Vagina (tissue), 2 donors: ENCODE measurements at regions not wholly inside any gene's neighbourhood (a gene's known extent, or its start where the extent isn't known, plus 50 kb on each side); places are given as distances from the start of the nearest gene placed in this dataset.

Source experiments
- DNase-seq, 2 donors: peaks; one replicate each; pipeline ENCODE4 v3.0.0-alpha.2; 2017; ENCODE audit errors: extremely low spot score in 2 of 2
- H3K27ac ChIP-seq: fragments of 200-600 bp; sonication (generic); one replicate; pipeline ENCODE4 v1.5.1; 2019
- H3K27me3 ChIP-seq: fragments of 200-600 bp; sonication (generic); one replicate; pipeline ENCODE4 v1.5.1; 2019
- H3K36me3 ChIP-seq, 2 donors: fragments of 200-600 bp; sonication (generic); one replicate each; pipeline ENCODE4 v1.5.1; 2017 to 2019
- H3K4me1 ChIP-seq: fragments of 200-600 bp; sonication (generic); one replicate; pipeline ENCODE4 v1.5.1; 2019
- H3K4me3 ChIP-seq, 2 donors: fragments of 200-600 bp; sonication (generic); 1 replicate in 1 of 2; 2 replicates in 1 of 2; pipeline ENCODE4 v1.5.1; 2016 to 2019
- H3K9me3 ChIP-seq: fragments of 200-600 bp; sonication (generic); one replicate; pipeline ENCODE4 v1.5.1; 2019
- POLR2A ChIP-seq, 2 donors: fragments of 450-650 bp; IDR thresholded peaks; one replicate each; pipeline ENCODE4 v1.6.1; 2017; ENCODE audit warnings: antibody characterized with exemption in 2 of 2, mild to moderate bottlenecking in 2 of 2, moderate library complexity in 2 of 2
- POLR2AphosphoS5 ChIP-seq, 2 donors: sonication (generic); formaldehyde crosslinking; IDR thresholded peaks; one replicate each; pipeline ENCODE4 v1.9.0; 2017; ENCODE audit warnings: antibody characterized with exemption in 2 of 2, mild to moderate bottlenecking in 2 of 2, low read depth in 1 of 2; ENCODE audit not compliant: insufficient read depth in 1 of 2
- intact Hi-C: fragments of 100-400 bp; cut with DNase I; formaldehyde crosslinking; loops from one replicate; pipeline ENCODE4 v1.15.1; 2023
- TF ChIP-seq, protein P1 (sequence below), 3 experiments: fragments of 450-650 bp in 2 of 3; fragments of 200-600 bp in 1 of 3; sonication (generic) in 1 of 3; IDR thresholded peaks; one replicate each; pipeline ENCODE4 v1.5.1; 2017 to 2019; ENCODE audit warnings: antibody characterized with exemption in 3 of 3, mild to moderate bottlenecking in 2 of 3, moderate library complexity in 2 of 3

DNA sequence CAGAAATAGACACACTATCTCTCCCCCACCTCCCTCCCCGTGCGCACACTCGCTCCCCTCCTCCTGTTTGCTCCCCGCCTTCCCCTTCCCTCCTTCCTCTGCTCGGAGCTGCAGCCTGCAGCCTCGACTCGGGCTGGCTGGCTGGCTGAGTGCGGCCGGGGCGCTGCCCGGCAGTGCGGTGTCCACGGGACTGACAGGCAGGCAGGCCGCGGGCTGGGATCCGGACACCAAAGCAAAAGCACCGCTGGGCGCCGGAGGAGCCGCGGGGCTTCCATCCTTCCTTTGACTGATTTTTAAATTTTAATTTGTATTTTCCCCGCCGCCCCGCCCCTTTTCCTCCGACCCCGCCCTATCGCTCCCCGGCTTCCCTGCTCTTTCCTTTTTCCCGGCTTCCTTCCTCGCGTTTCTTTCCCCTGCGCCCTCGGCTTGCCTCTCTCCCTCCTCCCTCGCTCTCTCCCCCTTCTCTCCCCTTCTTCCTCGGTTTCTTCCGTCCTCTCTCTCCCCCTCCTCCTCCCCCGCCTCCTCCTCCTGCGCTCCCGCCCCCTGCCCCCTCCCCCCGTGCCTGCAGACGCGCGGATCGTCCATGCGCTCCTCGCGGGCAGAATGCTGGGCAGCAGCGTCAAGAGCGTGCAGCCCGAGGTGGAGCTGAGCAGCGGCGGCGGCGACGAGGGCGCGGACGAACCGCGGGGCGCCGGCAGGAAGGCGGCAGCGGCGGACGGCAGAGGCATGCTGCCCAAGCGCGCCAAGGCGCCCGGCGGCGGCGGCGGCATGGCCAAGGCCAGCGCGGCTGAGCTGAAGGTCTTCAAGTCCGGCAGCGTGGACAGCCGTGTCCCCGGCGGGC is 109.4 kb downstream of the NAV1 start:
- Histone ChIP-seq H3K27me3 (no peaks in the 10 kb centered on the region), H3K27ac (peak overlapping the region; percentile 85), H3K4me3 (peak overlapping the region; percentile 59 to 60), H3K4me1 (peaks cover 48% of the 10 kb centered on the region), H3K36me3 (no peaks in the 10 kb centered on the region), H3K9me3 (no peaks in the 10 kb centered on the region)
- intact Hi-C loops = no loop called here
- DNase-seq = no peak
- peak in 1 of 2 donors; percentile 27 for TF ChIP-seq POLR2AphosphoS5 (IDR thresholded peaks at IDR 0.05; ENCODE audit: insufficient read depth in 1 of 2, low read depth in 1 of 2)
- TF ChIP-seq, protein P1, sequence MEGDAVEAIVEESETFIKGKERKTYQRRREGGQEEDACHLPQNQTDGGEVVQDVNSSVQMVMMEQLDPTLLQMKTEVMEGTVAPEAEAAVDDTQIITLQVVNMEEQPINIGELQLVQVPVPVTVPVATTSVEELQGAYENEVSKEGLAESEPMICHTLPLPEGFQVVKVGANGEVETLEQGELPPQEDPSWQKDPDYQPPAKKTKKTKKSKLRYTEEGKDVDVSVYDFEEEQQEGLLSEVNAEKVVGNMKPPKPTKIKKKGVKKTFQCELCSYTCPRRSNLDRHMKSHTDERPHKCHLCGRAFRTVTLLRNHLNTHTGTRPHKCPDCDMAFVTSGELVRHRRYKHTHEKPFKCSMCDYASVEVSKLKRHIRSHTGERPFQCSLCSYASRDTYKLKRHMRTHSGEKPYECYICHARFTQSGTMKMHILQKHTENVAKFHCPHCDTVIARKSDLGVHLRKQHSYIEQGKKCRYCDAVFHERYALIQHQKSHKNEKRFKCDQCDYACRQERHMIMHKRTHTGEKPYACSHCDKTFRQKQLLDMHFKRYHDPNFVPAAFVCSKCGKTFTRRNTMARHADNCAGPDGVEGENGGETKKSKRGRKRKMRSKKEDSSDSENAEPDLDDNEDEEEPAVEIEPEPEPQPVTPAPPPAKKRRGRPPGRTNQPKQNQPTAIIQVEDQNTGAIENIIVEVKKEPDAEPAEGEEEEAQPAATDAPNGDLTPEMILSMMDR (IDR thresholded peaks at IDR 0.05) = no peak

DNA sequence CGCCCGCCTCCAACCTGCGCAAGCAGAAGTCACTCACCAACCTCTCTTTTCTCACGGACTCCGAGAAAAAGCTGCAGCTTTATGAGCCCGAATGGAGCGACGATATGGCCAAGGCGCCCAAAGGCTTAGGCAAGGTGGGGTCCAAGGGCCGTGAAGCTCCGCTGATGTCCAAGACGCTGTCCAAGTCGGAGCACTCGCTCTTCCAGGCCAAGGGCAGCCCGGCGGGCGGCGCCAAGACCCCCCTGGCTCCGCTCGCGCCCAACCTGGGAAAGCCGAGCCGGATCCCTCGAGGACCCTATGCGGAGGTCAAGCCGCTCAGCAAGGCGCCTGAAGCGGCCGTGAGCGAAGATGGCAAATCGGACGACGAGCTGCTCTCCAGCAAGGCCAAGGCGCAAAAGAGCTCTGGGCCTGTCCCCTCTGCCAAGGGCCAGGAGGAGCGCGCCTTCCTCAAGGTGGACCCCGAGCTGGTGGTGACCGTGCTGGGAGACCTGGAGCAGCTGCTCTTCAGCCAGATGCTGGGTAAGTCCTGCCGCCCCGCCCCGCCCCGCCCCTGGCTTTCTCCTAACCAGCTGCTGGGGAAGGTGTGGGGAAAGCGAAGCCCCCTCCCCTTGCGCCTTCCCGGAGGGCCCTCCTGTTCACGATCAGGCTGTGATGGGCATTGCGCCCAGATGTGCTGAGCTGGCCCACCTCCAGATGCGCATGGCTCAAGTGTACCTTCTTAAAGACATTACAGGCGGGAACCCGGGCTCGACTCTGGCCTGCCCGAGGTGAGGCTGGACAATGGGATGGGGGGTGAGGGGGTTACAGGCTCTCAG is 110.2 kb downstream of the NAV1 start:
- Histone ChIP-seq H3K4me1 (peaks cover 48% of the 10 kb centered on the region), H3K36me3 (no peaks in the 10 kb centered on the region), H3K27ac (peak overlapping the region; percentile 85), H3K27me3 (no peaks in the 10 kb centered on the region), H3K9me3 (no peaks in the 10 kb centered on the region), H3K4me3 (peak overlapping the region; percentile 59 to 60)
- TF ChIP-seq POLR2AphosphoS5 (IDR thresholded peaks at IDR 0.05; ENCODE audit: insufficient read depth in 1 of 2, low read depth in 1 of 2) = peak in 1 of 2 donors; percentile 9
- TF ChIP-seq POLR2A (IDR thresholded peaks at IDR 0.05) = no peak
- intact Hi-C loops = no loop called here
- DNase-seq = no peak

GRCh38 chr1:201649761-201650622 is 111.1 kb downstream of the NAV1 start:
- H3K4me1 ChIP-seq = peaks cover 51% of the 10 kb centered on the region
- no peaks in the 10 kb centered on the region for H3K9me3 ChIP-seq
- H3K27ac ChIP-seq = peak overlapping the region; percentile 85
- H3K4me3 ChIP-seq = peak overlapping the region; percentile 59 to 60
- H3K36me3 ChIP-seq = no peaks in the 10 kb centered on the region
- no peak for DNase-seq
- intact Hi-C loops = no loop called here
- no peaks in the 10 kb centered on the region for H3K27me3 ChIP-seq
- TF ChIP-seq POLR2AphosphoS5 (IDR thresholded peaks at IDR 0.05; ENCODE audit: insufficient read depth in 1 of 2, low read depth in 1 of 2) (peak; percentile 53 to 92), POLR2A (IDR thresholded peaks at IDR 0.05) (peak in 1 of 2 donors; percentile 61)
- TF ChIP-seq, protein P1 (IDR thresholded peaks at IDR 0.05) = peak in 1 of 3 experiments; percentile 4

GRCh38 chr1:201650623-201650933 is 111.7 kb downstream of the NAV1 start:
- peak overlapping the region; percentile 59 to 60 for H3K4me3 ChIP-seq
- no peak for TF ChIP-seq POLR2AphosphoS5 (IDR thresholded peaks at IDR 0.05; ENCODE audit: insufficient read depth in 1 of 2, low read depth in 1 of 2)
- no peak for TF ChIP-seq POLR2A (IDR thresholded peaks at IDR 0.05)
- TF ChIP-seq, protein P1 (IDR thresholded peaks at IDR 0.05) = no peak
- no peaks in the 10 kb centered on the region for H3K27me3 ChIP-seq
- intact Hi-C loops = no loop called here
- peaks cover 56% of the 10 kb centered on the region for H3K4me1 ChIP-seq
- H3K36me3 ChIP-seq = no peaks in the 10 kb centered on the region
- peak overlapping the region; percentile 85 for H3K27ac ChIP-seq
- no peak for DNase-seq
- no peaks in the 10 kb centered on the region for H3K9me3 ChIP-seq

DNA sequence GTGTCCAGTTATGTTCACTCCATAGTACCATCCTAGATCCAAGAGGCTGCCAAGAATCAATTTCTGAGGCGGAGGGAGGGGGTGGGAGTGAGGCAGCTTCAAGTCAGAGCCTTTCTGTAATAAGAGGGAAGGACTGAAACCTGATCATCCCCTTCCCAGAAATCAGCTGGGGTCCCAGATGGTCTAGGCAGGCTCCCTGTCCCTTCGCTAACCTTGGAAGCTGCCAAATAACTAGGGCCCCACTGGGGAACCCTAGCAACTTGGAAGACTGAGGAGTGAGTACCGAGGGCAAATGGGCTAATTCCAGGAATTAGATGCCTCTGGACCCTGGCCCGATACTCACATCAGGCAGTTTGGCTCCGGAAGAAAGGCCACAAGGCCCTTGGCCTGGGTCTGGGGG is 113.3 kb downstream of the NAV1 start:
- Histone ChIP-seq H3K4me3 (no peak overlapping the region), H3K9me3 (no peaks in the 10 kb centered on the region), H3K27me3 (no peaks in the 10 kb centered on the region), H3K4me1 (peaks cover 66% of the 10 kb centered on the region), H3K27ac (no peak overlapping the region), H3K36me3 (no peaks in the 10 kb centered on the region)
- TF ChIP-seq, protein P1 (IDR thresholded peaks at IDR 0.05) = no peak
- TF ChIP-seq POLR2AphosphoS5 (IDR thresholded peaks at IDR 0.05; ENCODE audit: insufficient read depth in 1 of 2, low read depth in 1 of 2) (no peak), POLR2A (IDR thresholded peaks at IDR 0.05) (no peak)
- no peak for DNase-seq
- intact Hi-C loops = no loop called here
